DOHH2 (cell line): ENCODE measurements at regions not wholly inside any gene's neighbourhood (a gene's known extent, or its start where the extent isn't known, plus 50 kb on each side); places are given as distances from the start of the nearest gene placed in this dataset.

Experiments
- H3F3A ChIP-seq: fragments of 200-600 bp; sonication (generic), shearing (Covaris generic); 2 replicates; pipeline ENCODE4 v1.6.0; 2016; ENCODE audit warnings: antibody characterized with exemption, mild to moderate bottlenecking; ENCODE audit not compliant: control insufficient read depth, insufficient read depth
- H3K27ac ChIP-seq: fragments of 200-600 bp; sonication (generic); 2 replicates; pipeline ENCODE4 v1.5.1; 2014; ENCODE audit warnings: low read depth, mild to moderate bottlenecking, low read length, moderate library complexity
- H3K27me3 ChIP-seq: fragments of 200-600 bp; sonication (generic); 2 replicates; pipeline ENCODE4 v1.6.1; 2014; ENCODE audit warnings: mild to moderate bottlenecking, low read length, mixed read lengths; ENCODE audit not compliant: control insufficient read depth
- H3K36me3 ChIP-seq: fragments of 200-600 bp; sonication (generic); 2 replicates; pipeline ENCODE4 v1.6.1; 2014; ENCODE audit warnings: mild to moderate bottlenecking, low read length, moderate library complexity, mixed read lengths; ENCODE audit not compliant: control insufficient read depth
- H3K4me1 ChIP-seq: fragments of 200-600 bp; sonication (generic); 2 replicates; pipeline ENCODE4 v1.6.1; 2014; ENCODE audit warnings: mild to moderate bottlenecking, low read length, mixed read lengths; ENCODE audit not compliant: control insufficient read depth
- H3K4me2 ChIP-seq: fragments of 200-600 bp; sonication (generic); 2 replicates; pipeline ENCODE4 v1.6.0; 2014; ENCODE audit warnings: mild to moderate bottlenecking, low read length, moderate library complexity
- H3K4me3 ChIP-seq: fragments of 200-600 bp; sonication (generic); 2 replicates; pipeline ENCODE4 v1.5.1; 2014; ENCODE audit warnings: mild to moderate bottlenecking, low read length, mixed read lengths
- H3K79me2 ChIP-seq: fragments of 200-600 bp; sonication (generic); 2 replicates; pipeline ENCODE4 v1.6.1; 2014; ENCODE audit warnings: mild to moderate bottlenecking, low read length, mixed read lengths; ENCODE audit not compliant: control insufficient read depth
- H3K9me2 ChIP-seq: fragments of 200-600 bp; sonication (generic); replicated peaks from 2 replicates; pipeline ENCODE4 v1.6.1; 2014; ENCODE audit warnings: mild to moderate bottlenecking, low read length, mixed read lengths; ENCODE audit not compliant: control insufficient read depth
- H3K9me3 ChIP-seq: fragments of 200-600 bp; sonication (generic); 2 replicates; pipeline ENCODE4 v1.6.1; 2014; ENCODE audit warnings: antibody characterized with exemption, low read length, mixed read lengths; ENCODE audit not compliant: control insufficient read depth, insufficient read depth
- H4K20me1 ChIP-seq: fragments of 200-600 bp; sonication (generic); 2 replicates; pipeline ENCODE4 v1.6.0; 2014; ENCODE audit warnings: low read depth, mild to moderate bottlenecking, antibody characterized with exemption, low read length, moderate library complexity; ENCODE audit not compliant: control insufficient read depth, insufficient read depth
- EZH2phosphoT487 ChIP-seq: fragments of 200-600 bp; sonication (generic); IDR thresholded peaks from 2 replicates; pipeline ENCODE4 v1.6.1; 2017; ENCODE audit warnings: borderline replicate concordance, mild to moderate bottlenecking, antibody characterized with exemption, low read length, moderate library complexity, mixed read lengths
- TF ChIP-seq, protein P1 (sequence below): fragments of 200-600 bp; sonication (generic); IDR thresholded peaks from one replicate; pipeline ENCODE4 v1.5.1; 2014; ENCODE audit warnings: antibody characterized with exemption, mild to moderate bottlenecking, low read depth, low read length; ENCODE audit not compliant: poor library complexity, severe bottlenecking

DNA sequence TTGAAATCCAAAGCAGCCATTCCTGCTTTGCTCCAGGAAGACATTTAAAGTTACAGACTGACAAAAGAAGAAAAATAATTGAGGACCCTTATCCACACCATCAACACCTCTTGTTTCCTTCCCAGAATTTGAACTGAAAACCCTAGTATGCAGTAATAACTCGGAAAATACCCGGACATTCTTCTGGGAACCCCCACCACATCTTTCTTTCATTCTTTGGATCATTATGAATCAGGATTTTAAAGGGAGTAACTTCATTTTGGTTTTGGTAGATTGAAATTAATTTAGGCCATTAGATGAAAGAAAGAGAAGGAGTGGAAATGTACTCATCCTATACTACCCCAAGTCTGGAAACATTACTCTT lies 213.8 kb upstream of the MARCKS start:
- no peak overlapping the region for H3K27ac ChIP-seq
- H3K79me2 ChIP-seq, result no peaks in the 10 kb centered on the region
- H3K27me3 ChIP-seq, result no peaks in the 10 kb centered on the region
- no peak for TF ChIP-seq EZH2phosphoT487
- TF ChIP-seq, protein P1, sequence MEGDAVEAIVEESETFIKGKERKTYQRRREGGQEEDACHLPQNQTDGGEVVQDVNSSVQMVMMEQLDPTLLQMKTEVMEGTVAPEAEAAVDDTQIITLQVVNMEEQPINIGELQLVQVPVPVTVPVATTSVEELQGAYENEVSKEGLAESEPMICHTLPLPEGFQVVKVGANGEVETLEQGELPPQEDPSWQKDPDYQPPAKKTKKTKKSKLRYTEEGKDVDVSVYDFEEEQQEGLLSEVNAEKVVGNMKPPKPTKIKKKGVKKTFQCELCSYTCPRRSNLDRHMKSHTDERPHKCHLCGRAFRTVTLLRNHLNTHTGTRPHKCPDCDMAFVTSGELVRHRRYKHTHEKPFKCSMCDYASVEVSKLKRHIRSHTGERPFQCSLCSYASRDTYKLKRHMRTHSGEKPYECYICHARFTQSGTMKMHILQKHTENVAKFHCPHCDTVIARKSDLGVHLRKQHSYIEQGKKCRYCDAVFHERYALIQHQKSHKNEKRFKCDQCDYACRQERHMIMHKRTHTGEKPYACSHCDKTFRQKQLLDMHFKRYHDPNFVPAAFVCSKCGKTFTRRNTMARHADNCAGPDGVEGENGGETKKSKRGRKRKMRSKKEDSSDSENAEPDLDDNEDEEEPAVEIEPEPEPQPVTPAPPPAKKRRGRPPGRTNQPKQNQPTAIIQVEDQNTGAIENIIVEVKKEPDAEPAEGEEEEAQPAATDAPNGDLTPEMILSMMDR, result no peak
- no peaks in the 10 kb centered on the region for H3K36me3 ChIP-seq
- H3K4me3 ChIP-seq, result no peak overlapping the region
- no peaks in the 10 kb centered on the region for H4K20me1 ChIP-seq
- no peak overlapping the region for H3K4me2 ChIP-seq
- no peaks in the 10 kb centered on the region for H3K9me2 ChIP-seq
- H3F3A ChIP-seq, result no peaks in the 10 kb centered on the region
- H3K9me3 ChIP-seq, result no peaks in the 10 kb centered on the region
- H3K4me1 ChIP-seq, result peaks cover 12% of the 10 kb centered on the region

DNA sequence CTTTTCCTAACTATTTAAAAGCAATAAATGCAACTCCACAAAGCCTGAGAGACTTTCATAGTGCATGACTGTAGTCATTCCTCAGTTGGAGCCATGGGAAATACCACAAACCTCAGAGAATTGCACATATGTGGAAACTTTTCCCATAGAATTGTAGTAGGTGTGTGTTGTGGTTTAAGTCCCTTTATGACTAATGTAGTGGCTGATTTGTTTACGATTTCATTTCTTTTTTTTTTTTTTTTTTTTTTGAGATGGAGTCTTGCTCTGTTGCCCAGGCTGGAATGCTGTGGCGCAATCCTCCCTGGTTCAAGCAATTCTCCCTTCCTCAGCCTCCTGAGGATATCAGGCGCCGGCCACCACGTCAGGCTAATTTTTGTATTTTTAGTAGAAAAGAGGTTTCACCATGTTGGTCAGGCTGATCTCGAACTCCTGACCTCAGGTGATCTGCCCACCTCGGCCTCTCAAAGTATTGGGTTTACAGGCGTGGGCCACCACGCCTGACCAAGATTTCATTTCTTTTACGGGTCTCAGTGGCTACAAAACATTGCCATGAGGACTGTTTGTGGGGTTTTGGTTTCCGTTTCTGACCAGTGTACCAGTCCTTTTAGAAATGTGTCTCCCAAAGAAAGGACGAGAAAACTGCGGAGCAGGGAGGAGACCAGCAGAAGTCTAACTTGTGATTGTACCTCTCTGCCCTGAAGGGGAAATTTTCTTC lies 212.1 kb upstream of the MARCKS start:
- no peaks in the 10 kb centered on the region for H3F3A ChIP-seq
- no peaks in the 10 kb centered on the region for H3K36me3 ChIP-seq
- no peaks in the 10 kb centered on the region for H3K79me2 ChIP-seq
- no peak overlapping the region for H3K4me2 ChIP-seq
- H3K4me1 ChIP-seq, result peaks cover 12% of the 10 kb centered on the region
- no peak overlapping the region for H3K27ac ChIP-seq
- no peaks in the 10 kb centered on the region for H3K9me2 ChIP-seq
- H3K9me3 ChIP-seq, result no peaks in the 10 kb centered on the region
- no peaks in the 10 kb centered on the region for H3K27me3 ChIP-seq
- TF ChIP-seq, protein P1, result no peak
- no peak for TF ChIP-seq EZH2phosphoT487
- H3K4me3 ChIP-seq, result no peak overlapping the region
- H4K20me1 ChIP-seq, result no peaks in the 10 kb centered on the region

DNA sequence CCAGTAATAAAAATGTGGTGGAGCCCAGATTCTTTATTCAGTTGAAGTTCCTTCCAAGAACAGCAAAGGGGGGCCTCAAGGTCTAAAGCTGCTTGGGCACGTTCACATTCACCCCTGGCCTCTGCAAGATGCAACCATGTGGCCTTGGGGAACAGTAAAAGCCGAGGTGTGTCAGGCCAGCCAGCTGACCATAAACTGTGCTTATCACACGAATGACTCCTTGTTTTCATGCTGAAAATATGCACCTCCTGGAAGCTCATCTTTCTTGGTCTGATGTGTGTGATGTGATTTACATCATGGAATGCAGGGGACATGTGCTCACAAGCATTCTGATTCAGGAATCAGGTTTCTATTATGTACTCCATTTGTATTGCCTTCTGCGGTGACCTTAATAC lies 211.6 kb upstream of the MARCKS start:
- H3K27ac ChIP-seq, result no peak overlapping the region
- H3K9me2 ChIP-seq, result no peaks in the 10 kb centered on the region
- no peak overlapping the region for H3K4me2 ChIP-seq

More for the DNA sequence above, 211.6 kb upstream of the MARCKS start:
- Histone ChIP-seq H3K4me3 (no peak overlapping the region), H3F3A (no peaks in the 10 kb centered on the region), H3K4me1 (peaks cover 12% of the 10 kb centered on the region), H4K20me1 (no peaks in the 10 kb centered on the region), H3K9me3 (no peaks in the 10 kb centered on the region), H3K36me3 (no peaks in the 10 kb centered on the region), H3K79me2 (no peaks in the 10 kb centered on the region), H3K27me3 (no peaks in the 10 kb centered on the region)
- TF ChIP-seq, protein P1, result no peak
- no peak for TF ChIP-seq EZH2phosphoT487
